HG03460 (cell line): ENCODE measurements at regions not wholly inside any gene's neighbourhood (a gene's known extent, or its start where the extent isn't known, plus 50 kb on each side); places are given as distances from the start of the nearest gene placed in this dataset.

Experiments
- ATAC-seq: cut with Tn5 transposase; IDR thresholded peaks from one replicate; pipeline ENCODE4 v1.9.1; 2021; ENCODE audit not compliant: unreplicated experiment

- no peak for ATAC-seq
These were observed 346.4 kb upstream of the AJAP1 start for GRCh38 chr1:4307911-4308545.

GRCh38 chr1:4308806-4309205, 345.6 kb upstream of the AJAP1 start:
- ATAC-seq, result no peak

DNA sequence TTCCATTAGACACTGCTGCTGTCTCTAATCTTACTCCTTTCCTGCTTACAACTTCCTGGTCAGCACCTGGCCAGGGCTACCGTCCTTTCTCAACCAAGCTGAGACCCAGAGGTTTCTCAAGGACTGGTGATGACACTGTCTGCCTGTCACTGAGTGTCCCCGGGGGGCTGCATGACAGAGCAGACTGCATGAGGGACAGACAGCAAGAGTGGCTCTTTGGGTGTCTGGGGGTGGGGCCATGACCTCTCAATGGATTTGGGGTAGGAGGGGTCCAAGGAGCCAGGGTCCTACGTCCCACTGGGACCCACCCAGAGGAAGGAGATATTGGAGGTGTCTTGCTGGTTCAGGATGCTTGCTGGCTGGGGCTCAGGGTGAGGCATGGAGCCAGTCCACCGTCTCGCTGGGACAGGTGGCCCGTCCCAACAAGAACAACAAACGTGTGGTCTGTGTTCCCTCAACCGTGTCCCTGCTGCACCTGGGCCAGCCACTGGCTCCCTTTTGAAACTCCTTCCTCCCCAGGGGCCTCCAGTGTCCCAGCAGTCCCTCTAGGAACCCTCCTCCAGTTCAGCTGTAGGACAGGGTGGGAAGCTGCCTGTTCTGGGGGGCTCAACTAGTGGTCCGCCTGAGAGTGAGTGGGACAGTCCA, 344.6 kb upstream of the AJAP1 start:
- no peak for ATAC-seq

GRCh38 chr1:4310396-4310923, 343.9 kb upstream of the AJAP1 start:
- ATAC-seq, result no peak

DNA sequence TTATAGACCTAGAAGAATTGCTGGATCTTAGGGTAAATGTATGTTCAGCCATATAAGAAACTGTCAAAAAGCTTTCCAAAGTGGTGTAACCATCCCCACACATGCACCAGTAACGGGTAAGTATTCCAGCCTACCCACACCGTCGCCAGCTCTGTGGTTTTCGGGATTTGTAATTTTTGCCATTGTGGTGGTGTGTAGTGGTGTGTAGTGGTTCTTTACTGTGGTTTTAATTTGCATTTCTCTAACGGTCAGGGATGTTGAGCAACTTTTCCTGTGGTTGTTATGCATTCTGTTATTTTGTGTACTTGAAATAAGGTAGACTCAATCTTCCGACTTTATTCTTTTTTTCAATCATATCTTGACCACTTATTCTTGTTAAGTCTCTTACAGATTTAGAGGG, 342.4 kb upstream of the AJAP1 start:
- no peak for ATAC-seq

- no peak for ATAC-seq
These were observed 339.2 kb upstream of the AJAP1 start for GRCh38 chr1:4315202-4315601.

GRCh38 chr1:4317207-4317606, 337.2 kb upstream of the AJAP1 start:
- ATAC-seq, result no peak

GRCh38 chr1:4318720-4319119, 335.7 kb upstream of the AJAP1 start:
- no peak for ATAC-seq

GRCh38 chr1:4319496-4319895, 334.9 kb upstream of the AJAP1 start:
- no peak for ATAC-seq

DNA sequence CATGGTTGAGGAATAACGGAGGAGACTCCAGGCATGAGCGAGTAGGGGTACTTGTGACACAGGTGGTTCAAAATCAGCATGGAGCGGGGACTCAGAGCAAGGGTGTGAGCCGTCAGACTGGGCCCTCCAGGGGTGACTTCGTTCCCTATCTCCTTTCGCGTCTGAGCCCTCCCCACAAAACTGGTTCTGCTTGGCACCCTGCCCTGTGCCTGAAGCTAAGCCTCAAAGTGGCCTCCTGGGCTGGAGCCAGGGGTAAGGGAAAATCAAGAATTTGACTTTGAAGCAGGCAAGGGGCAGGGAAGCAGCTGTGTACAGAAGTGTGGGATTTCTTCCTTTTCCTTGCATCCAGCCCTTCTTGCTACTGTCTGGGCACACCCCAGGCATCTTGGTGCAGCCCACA, 331.5 kb upstream of the AJAP1 start:
- ATAC-seq, result no peak

GRCh38 chr1:4323309-4323708, 331.1 kb upstream of the AJAP1 start:
- ATAC-seq, result no peak

DNA sequence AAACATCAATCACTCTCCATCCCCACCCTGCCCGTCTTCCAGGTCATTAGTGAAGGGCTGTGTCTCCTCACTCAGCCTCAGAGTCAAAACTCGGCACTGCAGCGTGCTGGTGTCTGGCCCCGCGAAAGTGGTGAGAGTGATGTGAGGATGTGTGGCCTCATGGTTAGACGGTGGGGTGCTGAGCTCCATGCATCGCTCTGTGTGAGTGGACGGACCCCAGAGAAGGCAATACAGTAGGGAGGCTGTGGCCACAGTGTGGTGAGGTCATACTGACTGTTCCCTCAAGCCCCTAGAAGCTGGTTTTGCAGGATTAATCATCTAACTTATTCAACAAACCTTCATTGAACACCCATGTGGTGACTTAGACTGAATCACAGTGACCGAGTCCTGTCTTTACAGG, 329.9 kb upstream of the AJAP1 start:
- no peak for ATAC-seq

DNA sequence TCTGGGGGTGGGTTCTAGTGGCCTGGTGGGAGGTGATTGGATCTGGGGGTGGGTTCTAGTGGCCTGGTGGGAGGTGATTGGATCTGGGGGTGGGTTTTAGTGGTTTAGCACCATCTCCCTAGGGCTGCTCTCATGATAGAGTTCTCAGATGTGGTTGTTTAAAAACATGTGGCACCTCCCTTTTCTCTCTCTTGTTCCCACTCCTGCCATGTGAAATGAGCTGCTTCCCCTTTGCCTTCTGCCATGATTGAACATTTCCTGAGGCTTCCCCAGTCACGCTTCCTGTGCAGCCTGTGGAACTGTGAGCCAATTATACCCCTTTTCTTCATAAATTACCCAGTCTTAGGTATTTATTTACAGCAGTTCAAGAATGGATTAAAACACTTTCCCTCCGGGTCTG, 327.3 kb upstream of the AJAP1 start:
- ATAC-seq, result no peak

GRCh38 chr1:4328402-4329071, 325.9 kb upstream of the AJAP1 start:
- ATAC-seq, result no peak

- ATAC-seq, result no peak
These were observed 323.3 kb upstream of the AJAP1 start for GRCh38 chr1:4330805-4331766.

GRCh38 chr1:4331767-4332163, 322.6 kb upstream of the AJAP1 start:
- ATAC-seq, result no peak

DNA sequence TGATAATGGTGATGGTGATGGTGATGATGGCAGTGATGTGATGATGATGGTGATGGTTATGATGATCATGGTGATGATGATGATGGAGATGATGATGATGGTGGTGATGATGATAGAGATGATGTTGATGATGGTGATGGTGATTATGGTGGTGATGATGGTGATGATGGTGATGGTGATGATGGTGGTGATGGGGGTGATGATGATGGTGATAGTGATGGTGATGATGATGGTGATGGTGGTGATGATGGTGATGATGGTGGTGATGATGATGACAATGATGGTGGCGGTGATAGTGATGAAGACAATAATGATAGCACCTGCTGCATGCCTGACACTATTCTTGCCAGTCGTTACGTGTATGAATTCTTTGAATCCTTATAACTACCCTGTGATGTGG, 317.9 kb upstream of the AJAP1 start:
- no peak for ATAC-seq

DNA sequence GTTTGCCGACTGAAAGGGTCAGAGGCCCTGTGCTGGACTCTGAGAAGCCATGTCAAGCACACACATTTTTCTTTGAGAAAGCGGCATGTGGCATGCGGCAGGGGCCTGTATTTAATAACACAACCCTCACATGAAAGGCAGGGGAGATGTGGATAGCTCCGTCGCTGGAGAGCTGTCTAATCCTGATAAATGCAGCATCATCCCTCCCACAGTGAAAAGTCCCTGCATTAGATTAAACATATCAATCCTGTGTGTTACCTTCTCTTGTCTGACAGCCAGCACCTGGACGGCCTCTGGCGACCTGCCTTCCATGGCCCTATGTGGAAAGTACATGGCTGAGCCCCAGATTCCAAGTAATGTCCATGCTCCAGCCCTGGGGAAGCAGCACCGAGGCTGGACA, 313.0 kb upstream of the AJAP1 start:
- no peak for ATAC-seq

- no peak for ATAC-seq
These were observed 310.2 kb upstream of the AJAP1 start for GRCh38 chr1:4344065-4344732.

DNA sequence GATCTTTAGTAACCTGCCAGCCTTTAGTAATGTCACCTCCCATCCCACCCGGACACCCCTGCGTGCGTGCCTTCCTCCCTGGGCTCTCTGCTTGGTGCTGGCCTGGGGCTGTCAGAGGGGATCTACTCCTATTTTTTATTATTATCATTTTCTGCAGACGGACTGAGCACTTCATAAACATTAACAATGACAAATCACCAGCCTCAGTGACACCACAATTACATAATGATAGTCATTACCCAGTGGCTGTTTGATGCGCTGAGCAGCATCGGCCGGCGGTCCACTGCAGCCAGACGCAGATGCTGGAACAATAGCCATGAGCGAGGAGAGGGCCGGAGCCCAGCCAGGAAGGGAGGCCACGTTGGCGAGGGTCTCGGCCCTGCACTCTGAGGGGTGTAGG, 309.3 kb upstream of the AJAP1 start:
- no peak for ATAC-seq

DNA sequence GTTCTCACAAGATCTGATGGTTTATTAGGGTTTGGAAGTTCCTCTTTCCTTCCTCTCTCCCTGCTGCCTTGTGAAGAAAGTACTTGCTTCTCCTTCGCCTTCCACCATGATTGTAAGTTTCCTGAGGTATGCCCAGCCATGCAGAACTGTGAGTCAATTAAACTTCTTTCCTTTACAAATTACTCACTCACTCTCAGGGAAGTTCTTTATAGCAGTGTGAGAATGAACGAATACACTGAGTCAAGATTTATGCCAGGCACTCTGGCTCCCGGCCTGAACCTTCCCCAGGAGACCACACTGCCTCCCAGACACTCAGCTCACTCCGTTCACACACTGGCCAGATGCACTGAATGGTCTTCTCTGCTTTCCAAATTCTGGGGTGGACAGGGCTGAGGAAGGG, 308.3 kb upstream of the AJAP1 start:
- no peak for ATAC-seq
